Thyroid gland (tissue), 4 donors: ENCODE measurements at regions not wholly inside any gene's neighbourhood (a gene's known extent, or its start where the extent isn't known, plus 50 kb on each side); places are given as distances from the start of the nearest gene placed in this dataset.

ENCODE experiments used
- CTCF ChIP-seq, 6 experiments: fragments of 200-600 bp in 3 of 6; fragments of 450-650 bp in 3 of 6; sonication (generic) in 3 of 6; IDR thresholded peaks; one replicate each; pipeline ENCODE4 v1.5.1; 2016 to 2019; ENCODE audit warnings: antibody characterized with exemption in 6 of 6, mild to moderate bottlenecking in 2 of 6, inconsistent platforms in 1 of 6, moderate library complexity in 1 of 6
- POLR2A ChIP-seq, 2 donors: fragments of 450-650 bp; IDR thresholded peaks; one replicate each; pipeline ENCODE4 v1.6.1; 2017; ENCODE audit warnings: antibody characterized with exemption in 2 of 2, mild to moderate bottlenecking in 2 of 2, moderate library complexity in 1 of 2

- no peak for TF ChIP-seq CTCF (IDR thresholded peaks at IDR 0.05)
- TF ChIP-seq POLR2A (IDR thresholded peaks at IDR 0.05) = no peak
These were observed 55.7 kb downstream of the JAKMIP3 start for GRCh38 chr10:132121511-132121830.
